ENCODE measurements at regions not wholly inside any gene's neighbourhood (a gene's known extent, or its start where the extent isn't known, plus 50 kb on each side); places are given as distances from the start of the nearest gene placed in this dataset.
"Not testable (repeated sequence)": the region's sequence is repeated elsewhere in the genome, so short reads cannot be mapped to it uniquely, and the experiment has no call there.

DNA sequence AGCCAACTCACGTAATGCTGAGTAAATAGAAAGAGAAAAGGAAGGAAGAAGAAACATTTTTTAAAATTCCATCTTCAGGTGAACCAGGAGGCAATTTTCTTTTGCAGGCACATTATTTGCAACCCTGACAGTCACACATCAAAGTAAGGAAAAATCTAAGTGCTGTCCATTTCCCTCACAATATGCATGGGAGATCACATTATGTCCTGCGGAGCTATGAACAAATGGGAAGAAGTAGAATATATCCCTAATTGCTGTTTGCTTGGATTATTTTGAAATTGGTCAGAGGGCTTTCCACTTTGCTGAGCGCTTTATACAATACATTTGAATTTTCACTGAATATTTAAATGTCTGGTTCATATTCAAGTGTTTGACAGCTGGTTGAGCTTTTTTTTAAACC, 133.8 kb upstream of the API5 start:
- Histone ChIP-seq H3K27ac (no peak overlapping the region), H3K9me3 (no peaks in the 10 kb centered on the region), H3K36me3 (no peaks in the 10 kb centered on the region), H3K27me3 (replicated peaks; ENCODE audit: insufficient read depth) (no peaks in the 10 kb centered on the region), H3K4me3 (no peak overlapping the region), H3K4me1 (ENCODE audit: control insufficient read depth in 1 of 2, low read depth in 2 of 2) (no peaks in the 10 kb centered on the region)
- ATAC-seq (ENCODE audit: insufficient number of reproducible peaks, low FRiP score, low read depth) (no peak), DNase-seq (ENCODE audit: low spot score) (no peak)
- TF ChIP-seq, protein P1, sequence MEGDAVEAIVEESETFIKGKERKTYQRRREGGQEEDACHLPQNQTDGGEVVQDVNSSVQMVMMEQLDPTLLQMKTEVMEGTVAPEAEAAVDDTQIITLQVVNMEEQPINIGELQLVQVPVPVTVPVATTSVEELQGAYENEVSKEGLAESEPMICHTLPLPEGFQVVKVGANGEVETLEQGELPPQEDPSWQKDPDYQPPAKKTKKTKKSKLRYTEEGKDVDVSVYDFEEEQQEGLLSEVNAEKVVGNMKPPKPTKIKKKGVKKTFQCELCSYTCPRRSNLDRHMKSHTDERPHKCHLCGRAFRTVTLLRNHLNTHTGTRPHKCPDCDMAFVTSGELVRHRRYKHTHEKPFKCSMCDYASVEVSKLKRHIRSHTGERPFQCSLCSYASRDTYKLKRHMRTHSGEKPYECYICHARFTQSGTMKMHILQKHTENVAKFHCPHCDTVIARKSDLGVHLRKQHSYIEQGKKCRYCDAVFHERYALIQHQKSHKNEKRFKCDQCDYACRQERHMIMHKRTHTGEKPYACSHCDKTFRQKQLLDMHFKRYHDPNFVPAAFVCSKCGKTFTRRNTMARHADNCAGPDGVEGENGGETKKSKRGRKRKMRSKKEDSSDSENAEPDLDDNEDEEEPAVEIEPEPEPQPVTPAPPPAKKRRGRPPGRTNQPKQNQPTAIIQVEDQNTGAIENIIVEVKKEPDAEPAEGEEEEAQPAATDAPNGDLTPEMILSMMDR (IDR thresholded peaks at IDR 0.05) = no peak

DNA sequence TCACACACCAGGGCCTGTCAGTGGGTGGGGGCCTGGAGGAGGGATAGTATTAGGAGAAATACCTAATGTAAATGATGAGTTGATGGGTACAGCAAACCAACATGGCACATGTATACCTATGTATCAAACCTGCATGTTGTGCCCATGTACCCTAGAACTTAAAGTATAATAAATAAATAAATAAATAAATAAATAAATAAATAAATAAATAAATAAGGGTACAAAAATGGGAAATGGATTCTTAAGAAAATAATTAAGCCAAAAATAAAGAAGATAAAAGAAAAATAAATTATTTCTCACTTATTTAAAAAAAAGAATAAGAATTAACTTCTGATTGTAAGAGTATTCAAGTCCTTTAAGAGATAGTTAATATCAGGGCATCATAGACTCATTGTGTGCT, 117.3 kb upstream of the API5 start:
- not testable (repeated sequence) for H3K4me3 ChIP-seq; H3K27me3 ChIP-seq (replicated peaks; ENCODE audit: insufficient read depth); H3K9me3 ChIP-seq; ATAC-seq (ENCODE audit: insufficient number of reproducible peaks, low FRiP score, low read depth); H3K4me1 ChIP-seq (ENCODE audit: control insufficient read depth in 1 of 2, low read depth in 2 of 2); H3K36me3 ChIP-seq; DNase-seq (ENCODE audit: low spot score); H3K27ac ChIP-seq

DNA sequence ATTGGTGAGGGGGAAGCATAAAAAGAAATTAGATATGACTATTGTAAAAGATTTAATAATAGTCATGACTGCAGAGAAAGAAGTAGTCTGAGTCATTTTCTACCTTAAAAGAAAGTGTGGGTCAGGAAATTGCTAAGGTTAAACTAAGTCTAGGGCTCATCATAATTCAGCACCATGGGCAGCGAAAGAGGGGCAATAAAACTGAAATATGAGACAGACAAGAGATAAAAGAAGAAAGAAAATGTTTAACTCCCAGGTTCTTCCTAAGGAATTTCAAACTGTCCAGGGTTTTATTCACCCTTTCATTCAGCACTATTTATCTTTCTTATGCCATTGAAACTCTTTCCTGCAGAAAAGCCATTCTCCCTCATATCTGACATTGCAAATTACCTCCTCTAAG, 114.4 kb upstream of the API5 start:
- no peaks in the 10 kb centered on the region for H3K4me1 ChIP-seq (ENCODE audit: control insufficient read depth in 1 of 2, low read depth in 2 of 2)
- no peak for ATAC-seq (ENCODE audit: insufficient number of reproducible peaks, low FRiP score, low read depth)
- H3K36me3 ChIP-seq = no peaks in the 10 kb centered on the region
- no peaks in the 10 kb centered on the region for H3K9me3 ChIP-seq
- no peak overlapping the region for H3K4me3 ChIP-seq
- no peak for DNase-seq (ENCODE audit: low spot score)
- H3K27me3 ChIP-seq (replicated peaks; ENCODE audit: insufficient read depth) = no peaks in the 10 kb centered on the region
- TF ChIP-seq, protein P1 (IDR thresholded peaks at IDR 0.05) = no peak
- no peak overlapping the region for H3K27ac ChIP-seq

DNA sequence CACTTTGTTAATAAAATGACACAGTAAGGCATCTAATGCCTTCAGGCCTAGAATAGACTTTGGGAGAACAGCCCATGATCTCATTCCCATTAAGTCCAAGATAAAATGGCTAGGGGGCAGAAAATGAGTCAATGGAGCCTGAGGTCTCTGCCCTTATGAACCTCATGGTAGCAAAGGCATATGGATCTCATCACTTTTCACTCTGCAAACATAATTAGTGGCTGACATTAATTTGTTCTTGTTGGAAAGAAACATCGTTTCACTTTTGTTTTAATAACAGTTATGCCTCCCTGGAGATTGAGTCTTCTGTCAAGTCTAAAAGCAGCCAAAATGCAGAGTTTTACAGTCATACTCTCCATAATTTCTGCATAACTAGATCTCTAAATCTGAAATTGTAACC, 111.8 kb upstream of the API5 start:
- Histone ChIP-seq H3K27ac (no peak overlapping the region), H3K9me3 (no peaks in the 10 kb centered on the region), H3K4me1 (ENCODE audit: control insufficient read depth in 1 of 2, low read depth in 2 of 2) (no peaks in the 10 kb centered on the region), H3K4me3 (no peak overlapping the region), H3K27me3 (replicated peaks; ENCODE audit: insufficient read depth) (no peaks in the 10 kb centered on the region), H3K36me3 (no peaks in the 10 kb centered on the region)
- TF ChIP-seq, protein P1 (IDR thresholded peaks at IDR 0.05) = no peak
- no peak for DNase-seq (ENCODE audit: low spot score)
- no peak for ATAC-seq (ENCODE audit: insufficient number of reproducible peaks, low FRiP score, low read depth)

DNA sequence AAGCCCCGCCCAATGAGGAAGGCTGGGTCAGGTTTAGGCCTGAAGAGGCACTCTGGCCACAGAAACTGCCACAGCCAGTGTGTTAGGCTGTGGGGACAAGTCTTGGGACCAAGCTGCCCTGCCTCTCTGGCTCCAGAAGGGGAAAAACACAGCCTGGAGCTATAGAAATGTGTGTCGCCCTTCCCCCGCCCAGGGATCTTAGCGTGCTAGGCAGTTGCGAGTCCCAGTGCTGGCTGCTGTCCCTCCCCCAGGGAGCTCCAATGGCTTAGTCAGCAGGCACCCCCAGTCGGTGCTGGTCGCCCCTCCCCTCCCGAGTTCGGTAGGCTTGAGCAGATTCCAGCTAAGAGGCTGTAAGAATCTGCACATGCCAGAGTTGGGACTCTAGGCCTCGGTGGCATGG, 99.5 kb upstream of the API5 start:
- DNase-seq (ENCODE audit: low spot score) = no peak
- Histone ChIP-seq H3K27ac (no peak overlapping the region), H3K27me3 (replicated peaks; ENCODE audit: insufficient read depth) (no peaks in the 10 kb centered on the region), H3K4me1 (ENCODE audit: control insufficient read depth in 1 of 2, low read depth in 2 of 2) (no peaks in the 10 kb centered on the region), H3K36me3 (no peaks in the 10 kb centered on the region), H3K4me3 (no peak overlapping the region), H3K9me3 (peaks cover under 1% of the 10 kb centered on the region)
- TF ChIP-seq, protein P1 (IDR thresholded peaks at IDR 0.05) = no peak
- no peak for ATAC-seq (ENCODE audit: insufficient number of reproducible peaks, low FRiP score, low read depth)

DNA sequence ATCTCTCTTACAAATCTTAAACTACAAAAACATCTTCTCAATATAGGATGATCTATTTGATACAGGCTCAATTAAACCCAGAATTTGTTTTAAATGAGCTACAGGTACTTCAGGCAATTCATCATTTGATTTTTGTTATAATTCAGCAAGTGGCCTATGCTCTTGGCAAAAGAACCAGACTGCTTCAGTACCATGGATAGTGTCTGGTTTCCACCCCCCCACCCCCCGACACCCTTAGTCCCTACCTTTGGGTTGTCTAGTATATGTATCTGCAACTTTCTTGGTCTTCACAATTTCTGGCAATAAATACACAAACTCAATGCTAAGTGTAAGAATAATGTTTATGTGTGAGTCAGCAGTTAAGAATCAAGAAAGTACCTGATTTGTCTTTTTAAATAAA, 97.3 kb upstream of the API5 start:
- DNase-seq (ENCODE audit: low spot score) (no peak), ATAC-seq (ENCODE audit: insufficient number of reproducible peaks, low FRiP score, low read depth) (no peak)
- H3K4me3 ChIP-seq = no peak overlapping the region
- no peak overlapping the region for H3K27ac ChIP-seq
- no peaks in the 10 kb centered on the region for H3K36me3 ChIP-seq
- TF ChIP-seq, protein P1 (IDR thresholded peaks at IDR 0.05) = no peak
- H3K27me3 ChIP-seq (replicated peaks; ENCODE audit: insufficient read depth) = no peaks in the 10 kb centered on the region
- no peaks in the 10 kb centered on the region for H3K9me3 ChIP-seq
- no peaks in the 10 kb centered on the region for H3K4me1 ChIP-seq (ENCODE audit: control insufficient read depth in 1 of 2, low read depth in 2 of 2)
